ENCODE measurements at regions not wholly inside any gene's neighbourhood (a gene's known extent, or its start where the extent isn't known, plus 50 kb on each side); places are given as distances from the start of the nearest gene placed in this dataset.

- Histone ChIP-seq H3K9me3 (no peaks in the 10 kb centered on the region), H3K4me3 (no peak overlapping the region), H3K36me3 (no peaks in the 10 kb centered on the region), H3K4me1 (no peaks in the 10 kb centered on the region), H3K27ac (no peak overlapping the region), H3K27me3 (no peaks in the 10 kb centered on the region)
- 79 to 89% methylated on average over 13 of the region's 13 CpGs for WGBS, 2 donors
- intact Hi-C loops (cut with DNase I): no loop called here
- no peak for DNase-seq
- TF ChIP-seq CTCF (IDR thresholded peaks at IDR 0.05) (no peak), POLR2AphosphoS5 (IDR thresholded peaks at IDR 0.05) (no peak), EP300 (IDR thresholded peaks at IDR 0.05) (no peak), POLR2A (IDR thresholded peaks at IDR 0.05) (no peak)
These were observed 350.5 kb upstream of the TBL1XR1 start for GRCh38 chr3:177547711-177548350.

- WGBS, 2 donors: 98 to 100% methylated on average over 1 of the region's 1 CpG
These were observed 353.4 kb upstream of the TBL1XR1 start for GRCh38 chr3:177550667-177551066.

GRCh38 chr3:177551431-177551836, 354.2 kb upstream of the TBL1XR1 start:
- Histone ChIP-seq H3K4me1 (peaks cover 0 to 17% (median 8%) of the 10 kb centered on the region in 4 donors), H3K4me3 (no peak overlapping the region), H3K36me3 (no peaks in the 10 kb centered on the region), H3K27ac (no peak overlapping the region), H3K27me3 (no peaks in the 10 kb centered on the region), H3K9me3 (no peaks in the 10 kb centered on the region)
- TF ChIP-seq EP300 (IDR thresholded peaks at IDR 0.05) (no peak), POLR2A (IDR thresholded peaks at IDR 0.05) (no peak), POLR2AphosphoS5 (IDR thresholded peaks at IDR 0.05) (no peak), CTCF (IDR thresholded peaks at IDR 0.05) (no peak)
- 72 to 78% methylated on average over 4 of the region's 4 CpGs for WGBS, 2 donors
- no peak for DNase-seq
- intact Hi-C loops (cut with DNase I): no loop called here

More at GRCh38 chr3:177550667-177551066, 353.4 kb upstream of the TBL1XR1 start:
- no peak for DNase-seq
- no peak for TF ChIP-seq POLR2A (IDR thresholded peaks at IDR 0.05)
- H3K27ac ChIP-seq: no peak overlapping the region
- H3K27me3 ChIP-seq: no peaks in the 10 kb centered on the region
- H3K9me3 ChIP-seq: no peaks in the 10 kb centered on the region
- peaks cover 0 to 16% (median 8%) of the 10 kb centered on the region in 4 donors for H3K4me1 ChIP-seq
- intact Hi-C loops (cut with DNase I): no loop called here
- no peaks in the 10 kb centered on the region for H3K36me3 ChIP-seq
- no peak overlapping the region for H3K4me3 ChIP-seq

- DNase-seq: no peak
- TF ChIP-seq EP300 (IDR thresholded peaks at IDR 0.05) (no peak), POLR2AphosphoS5 (IDR thresholded peaks at IDR 0.05) (no peak), CTCF (IDR thresholded peaks at IDR 0.05) (no peak), POLR2A (IDR thresholded peaks at IDR 0.05) (no peak)
- 93 to 98% methylated on average over 1 of the region's 1 CpG for whole genome bisulfite sequencing, 2 donors
- Histone ChIP-seq H3K4me3 (no peak overlapping the region), H3K9me3 (no peaks in the 10 kb centered on the region), H3K36me3 (no peaks in the 10 kb centered on the region), H3K4me1 (peaks cover 0 to 17% (median 8%) of the 10 kb centered on the region in 4 donors), H3K27me3 (no peaks in the 10 kb centered on the region), H3K27ac (no peak overlapping the region)
- intact Hi-C loops (cut with DNase I): no loop called here
These were observed 354.8 kb upstream of the TBL1XR1 start for GRCh38 chr3:177552051-177552450.

- WGBS, 2 donors: 88 to 95% methylated on average over 2 of the region's 2 CpGs
- Histone ChIP-seq H3K36me3 (no peaks in the 10 kb centered on the region), H3K27ac (peak overlapping the region in 1 of 4 donors; percentile 42), H3K4me1 (peaks cover 0 to 17% (median 8%) of the 10 kb centered on the region in 4 donors), H3K27me3 (no peaks in the 10 kb centered on the region), H3K4me3 (no peak overlapping the region), H3K9me3 (no peaks in the 10 kb centered on the region)
- TF ChIP-seq CTCF (IDR thresholded peaks at IDR 0.05) (no peak), POLR2A (IDR thresholded peaks at IDR 0.05) (no peak), POLR2AphosphoS5 (IDR thresholded peaks at IDR 0.05) (no peak), EP300 (IDR thresholded peaks at IDR 0.05) (no peak)
- DNase-seq: no peak
- intact Hi-C loops (cut with DNase I): no loop called here
These were observed 355.7 kb upstream of the TBL1XR1 start for GRCh38 chr3:177553012-177553411.
